Glutamatergic neuron (in vitro differentiated cells): ENCODE measurements at regions not wholly inside any gene's neighbourhood (a gene's known extent, or its start where the extent isn't known, plus 50 kb on each side); places are given as distances from the start of the nearest gene placed in this dataset.

Experiments used
- DNase-seq: peaks from one replicate; pipeline ENCODE4 v3.0.0; 2022
- H3K27ac Mint-ChIP-seq: one replicate; pipeline ENCODE4 v1.8.0; 2020; ENCODE audit warnings: mild to moderate bottlenecking, mixed read lengths, inconsistent platforms; ENCODE audit not compliant: unreplicated experiment
- H3K27me3 Mint-ChIP-seq: one replicate; pipeline ENCODE4 v1.8.0; 2020; ENCODE audit warnings: mild to moderate bottlenecking, moderate library complexity, mixed read lengths, inconsistent platforms; ENCODE audit not compliant: unreplicated experiment
- H3K36me3 Mint-ChIP-seq: one replicate; pipeline ENCODE4 v1.8.0; 2020; ENCODE audit warnings: mild to moderate bottlenecking, mixed read lengths, inconsistent platforms; ENCODE audit not compliant: unreplicated experiment
- H3K4me1 Mint-ChIP-seq: one replicate; pipeline ENCODE4 v1.8.0; 2020; ENCODE audit warnings: mild to moderate bottlenecking, low read depth, mixed read lengths, inconsistent platforms; ENCODE audit not compliant: unreplicated experiment
- H3K4me3 Mint-ChIP-seq: one replicate; pipeline ENCODE4 v1.8.0; 2020; ENCODE audit warnings: mild to moderate bottlenecking, mixed read lengths, inconsistent platforms; ENCODE audit not compliant: unreplicated experiment
- H3K9me3 Mint-ChIP-seq: one replicate; pipeline ENCODE4 v1.8.0; 2020; ENCODE audit warnings: mild to moderate bottlenecking, moderate library complexity, mixed read lengths, inconsistent platforms; ENCODE audit not compliant: unreplicated experiment
- TF ChIP-seq, protein P1 (sequence below): fragments of 200-600 bp; sonication (generic); IDR thresholded peaks from one replicate; pipeline ENCODE4 v1.5.0; 2021; ENCODE audit not compliant: partially characterized antibody, unreplicated experiment

DNA sequence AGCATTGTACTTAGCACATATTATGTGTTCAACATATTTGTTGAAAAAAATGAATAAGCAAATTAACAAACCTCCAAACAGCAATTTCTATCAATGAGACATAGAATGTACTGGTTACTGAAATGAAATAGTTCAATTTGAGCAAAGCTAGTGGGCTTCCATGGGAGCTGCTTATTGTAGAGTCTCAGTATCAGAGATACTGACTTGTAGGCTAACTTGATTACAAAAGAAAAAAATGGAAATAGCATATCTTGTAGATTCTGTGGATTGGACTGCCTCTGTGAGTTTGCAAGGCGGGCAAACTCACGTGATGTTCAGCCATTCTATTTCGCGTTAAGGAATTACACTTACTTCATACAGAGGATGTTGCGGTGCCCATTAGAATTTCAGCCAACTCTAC is 222.1 kb upstream of the JADE1 start:
- H3K4me3 Mint-ChIP-seq: no peak overlapping the region
- DNase-seq: no peak
- no peaks in the 10 kb centered on the region for H3K36me3 Mint-ChIP-seq
- no peaks in the 10 kb centered on the region for H3K9me3 Mint-ChIP-seq
- peaks cover 2% of the 10 kb centered on the region for H3K27me3 Mint-ChIP-seq
- H3K4me1 Mint-ChIP-seq: peaks cover 11% of the 10 kb centered on the region
- no peak overlapping the region for H3K27ac Mint-ChIP-seq
- TF ChIP-seq, protein P1, sequence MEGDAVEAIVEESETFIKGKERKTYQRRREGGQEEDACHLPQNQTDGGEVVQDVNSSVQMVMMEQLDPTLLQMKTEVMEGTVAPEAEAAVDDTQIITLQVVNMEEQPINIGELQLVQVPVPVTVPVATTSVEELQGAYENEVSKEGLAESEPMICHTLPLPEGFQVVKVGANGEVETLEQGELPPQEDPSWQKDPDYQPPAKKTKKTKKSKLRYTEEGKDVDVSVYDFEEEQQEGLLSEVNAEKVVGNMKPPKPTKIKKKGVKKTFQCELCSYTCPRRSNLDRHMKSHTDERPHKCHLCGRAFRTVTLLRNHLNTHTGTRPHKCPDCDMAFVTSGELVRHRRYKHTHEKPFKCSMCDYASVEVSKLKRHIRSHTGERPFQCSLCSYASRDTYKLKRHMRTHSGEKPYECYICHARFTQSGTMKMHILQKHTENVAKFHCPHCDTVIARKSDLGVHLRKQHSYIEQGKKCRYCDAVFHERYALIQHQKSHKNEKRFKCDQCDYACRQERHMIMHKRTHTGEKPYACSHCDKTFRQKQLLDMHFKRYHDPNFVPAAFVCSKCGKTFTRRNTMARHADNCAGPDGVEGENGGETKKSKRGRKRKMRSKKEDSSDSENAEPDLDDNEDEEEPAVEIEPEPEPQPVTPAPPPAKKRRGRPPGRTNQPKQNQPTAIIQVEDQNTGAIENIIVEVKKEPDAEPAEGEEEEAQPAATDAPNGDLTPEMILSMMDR: no peak

DNA sequence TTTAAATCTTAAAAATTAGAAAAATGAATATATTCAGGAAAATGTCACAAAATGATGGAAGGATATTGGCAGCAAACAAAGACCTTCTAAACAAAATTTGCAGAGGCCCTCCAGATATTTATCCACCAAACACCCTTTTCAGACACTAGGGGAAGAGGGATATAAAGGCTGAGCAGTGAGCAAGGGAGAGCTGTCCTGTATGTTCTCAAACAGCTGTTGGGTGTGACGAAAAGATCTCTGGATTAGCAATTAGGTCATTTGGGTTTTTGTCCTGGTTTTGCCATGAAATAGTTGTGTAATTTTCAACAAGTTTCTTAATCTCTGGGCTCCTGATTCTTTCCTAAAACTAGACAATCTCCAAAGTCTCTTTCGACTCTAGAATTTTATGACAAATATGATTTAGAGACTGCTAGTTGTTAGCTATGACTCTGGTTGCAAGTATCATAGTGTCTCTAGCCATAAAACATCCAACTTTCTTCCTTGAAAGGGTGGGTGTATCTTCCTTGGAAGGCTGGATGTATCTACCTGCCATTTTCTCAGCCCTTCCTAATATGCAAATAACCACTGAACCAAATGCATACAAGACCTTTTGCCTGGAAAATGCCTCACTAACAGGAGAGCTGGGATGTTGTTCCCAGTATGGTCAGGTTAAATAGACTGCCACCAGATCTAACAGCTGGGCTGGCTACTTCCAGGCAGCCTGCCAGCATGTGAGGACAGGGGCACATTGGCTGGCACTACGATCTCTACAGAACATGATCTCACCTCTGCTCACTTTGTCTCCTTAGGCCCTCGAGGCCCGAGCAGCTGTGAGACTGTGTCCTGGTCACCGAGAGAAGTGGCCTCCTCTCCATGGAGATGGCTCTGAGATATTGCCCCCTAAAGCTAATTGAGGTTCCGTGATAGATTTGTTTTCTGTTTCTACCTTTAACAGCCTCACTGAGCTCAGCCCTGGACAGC is 225.5 kb upstream of the JADE1 start:
- no peak for DNase-seq
- Mint-ChIP-seq H3K36me3 (no peaks in the 10 kb centered on the region), H3K4me1 (no peaks in the 10 kb centered on the region), H3K4me3 (no peak overlapping the region), H3K27me3 (peaks cover 2% of the 10 kb centered on the region), H3K9me3 (no peaks in the 10 kb centered on the region), H3K27ac (no peak overlapping the region)
- TF ChIP-seq, protein P1: no peak

DNA sequence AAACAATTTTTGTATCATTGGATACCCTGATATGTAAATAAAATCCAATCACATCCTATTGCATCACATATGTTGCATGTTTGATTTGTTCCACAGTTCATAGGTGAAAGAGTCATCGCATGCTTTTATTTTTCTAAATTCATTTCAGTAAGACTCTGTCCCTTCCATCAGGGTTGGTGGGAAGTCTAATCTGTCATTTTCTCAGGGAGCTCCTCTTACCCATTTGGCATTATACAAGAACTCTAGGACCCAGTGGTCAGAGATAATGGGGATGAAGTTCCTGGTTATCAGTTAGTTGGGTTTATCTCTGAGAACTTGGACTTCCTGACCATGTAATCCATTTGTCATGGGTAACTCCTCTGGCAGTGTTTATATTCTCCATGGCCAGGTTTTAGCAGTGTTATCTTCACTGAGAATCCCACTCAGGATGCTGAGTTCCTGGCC is 227.1 kb upstream of the JADE1 start:
- H3K4me1 Mint-ChIP-seq: no peaks in the 10 kb centered on the region
- TF ChIP-seq, protein P1: no peak
- H3K9me3 Mint-ChIP-seq: no peaks in the 10 kb centered on the region
- DNase-seq: no peak
- H3K4me3 Mint-ChIP-seq: no peak overlapping the region
- no peaks in the 10 kb centered on the region for H3K36me3 Mint-ChIP-seq
- H3K27me3 Mint-ChIP-seq: peaks cover 2% of the 10 kb centered on the region
- no peak overlapping the region for H3K27ac Mint-ChIP-seq

DNA sequence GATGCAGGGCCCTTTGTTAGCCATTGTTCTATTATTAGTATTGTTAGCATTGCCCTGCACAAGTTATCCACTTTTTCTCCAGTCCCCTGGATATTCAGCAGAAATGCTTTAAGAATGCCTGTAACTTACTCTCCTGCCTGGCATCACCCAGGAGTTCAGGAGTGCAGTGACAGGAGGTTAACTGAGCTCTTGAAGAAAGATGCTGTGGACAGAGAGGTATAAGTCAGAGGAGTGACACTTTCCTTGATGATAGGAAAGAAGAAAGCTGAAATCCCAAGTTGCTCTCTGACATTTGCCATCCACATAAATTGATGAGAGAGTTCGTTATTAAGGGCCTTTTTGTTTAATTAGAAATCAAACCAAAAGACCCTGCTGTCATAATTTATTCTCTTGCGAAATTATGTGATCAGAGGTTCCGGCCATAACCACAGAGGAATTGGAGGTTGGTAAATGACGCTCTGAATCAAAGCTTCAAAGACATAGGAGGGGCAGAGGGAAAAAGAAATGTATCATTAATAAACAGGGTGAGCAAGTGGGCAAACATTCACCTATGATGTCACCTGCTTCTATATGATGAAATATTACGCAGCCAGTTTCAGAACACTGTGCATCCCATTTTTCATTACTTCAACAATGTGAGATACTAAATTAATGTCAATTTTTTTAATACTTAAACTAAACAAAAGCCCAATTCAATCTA is 230.2 kb upstream of the JADE1 start:
- DNase-seq: no peak
- Mint-ChIP-seq H3K4me1 (no peaks in the 10 kb centered on the region), H3K9me3 (no peaks in the 10 kb centered on the region), H3K27ac (no peak overlapping the region), H3K27me3 (peaks cover 2% of the 10 kb centered on the region), H3K36me3 (no peaks in the 10 kb centered on the region), H3K4me3 (no peak overlapping the region)
- TF ChIP-seq, protein P1: no peak
